Suprapubic skin (tissue), 3 donors: ENCODE measurements at regions not wholly inside any gene's neighbourhood (a gene's known extent, or its start where the extent isn't known, plus 50 kb on each side); places are given as distances from the start of the nearest gene placed in this dataset.

ENCODE experiments used
- EP300 ChIP-seq: sonication (generic); formaldehyde crosslinking; IDR thresholded peaks from one replicate; pipeline ENCODE4 v1.6.1; 2017; ENCODE audit warnings: antibody characterized with exemption
- POLR2A ChIP-seq, 2 donors: fragments of 450-650 bp; IDR thresholded peaks; one replicate each; pipeline ENCODE4 v1.6.1; 2017; ENCODE audit warnings: antibody characterized with exemption in 2 of 2, mild to moderate bottlenecking in 2 of 2, moderate library complexity in 2 of 2
- TF ChIP-seq, protein P1 (sequence below), 2 donors: fragments of 200-600 bp in 1 of 2; fragments of 450-650 bp in 1 of 2; sonication (generic) in 1 of 2; IDR thresholded peaks; one replicate each; pipeline ENCODE4 v1.5.1; 2016 to 2019; ENCODE audit warnings: antibody characterized with exemption in 2 of 2, mild to moderate bottlenecking in 1 of 2, moderate library complexity in 1 of 2

DNA sequence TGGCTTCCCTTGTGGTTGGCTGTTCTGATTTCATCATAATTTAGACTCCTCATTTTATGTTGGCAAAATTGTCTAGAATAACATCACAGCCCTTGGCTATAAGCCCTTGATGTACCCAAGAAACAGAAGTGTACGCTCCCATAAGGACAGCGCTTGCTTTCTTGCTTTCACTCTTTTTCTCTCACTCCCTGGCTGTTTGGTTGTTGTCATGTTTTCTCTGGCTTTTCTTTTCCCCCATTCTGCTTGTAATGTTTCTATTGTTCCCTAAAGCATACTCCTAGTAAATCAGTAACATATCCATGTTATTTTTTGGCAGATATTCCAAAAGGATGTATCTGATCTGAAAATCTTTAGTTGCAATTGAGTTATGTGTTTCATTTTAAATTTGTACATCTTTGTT is 530.5 kb downstream of the NOVA1 start:
- no peak for TF ChIP-seq EP300
- TF ChIP-seq, protein P1, sequence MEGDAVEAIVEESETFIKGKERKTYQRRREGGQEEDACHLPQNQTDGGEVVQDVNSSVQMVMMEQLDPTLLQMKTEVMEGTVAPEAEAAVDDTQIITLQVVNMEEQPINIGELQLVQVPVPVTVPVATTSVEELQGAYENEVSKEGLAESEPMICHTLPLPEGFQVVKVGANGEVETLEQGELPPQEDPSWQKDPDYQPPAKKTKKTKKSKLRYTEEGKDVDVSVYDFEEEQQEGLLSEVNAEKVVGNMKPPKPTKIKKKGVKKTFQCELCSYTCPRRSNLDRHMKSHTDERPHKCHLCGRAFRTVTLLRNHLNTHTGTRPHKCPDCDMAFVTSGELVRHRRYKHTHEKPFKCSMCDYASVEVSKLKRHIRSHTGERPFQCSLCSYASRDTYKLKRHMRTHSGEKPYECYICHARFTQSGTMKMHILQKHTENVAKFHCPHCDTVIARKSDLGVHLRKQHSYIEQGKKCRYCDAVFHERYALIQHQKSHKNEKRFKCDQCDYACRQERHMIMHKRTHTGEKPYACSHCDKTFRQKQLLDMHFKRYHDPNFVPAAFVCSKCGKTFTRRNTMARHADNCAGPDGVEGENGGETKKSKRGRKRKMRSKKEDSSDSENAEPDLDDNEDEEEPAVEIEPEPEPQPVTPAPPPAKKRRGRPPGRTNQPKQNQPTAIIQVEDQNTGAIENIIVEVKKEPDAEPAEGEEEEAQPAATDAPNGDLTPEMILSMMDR (IDR thresholded peaks at IDR 0.05), result no peak
- TF ChIP-seq POLR2A (IDR thresholded peaks at IDR 0.05), result no peak
